HCT116 (cell line): ENCODE measurements at regions not wholly inside any gene's neighbourhood (a gene's known extent, or its start where the extent isn't known, plus 50 kb on each side); places are given as distances from the start of the nearest gene placed in this dataset.

Experiments
- ATAC-seq: fragments of 200-7000 bp; cut with Tn5 transposase; 2 replicates; pipeline ENCODE4 v1.9.1; 2020; ENCODE audit warnings: mild to moderate bottlenecking, moderate library complexity
- BruUV-seq: library from RNA; stranded (reverse); fragments of 400-500 nt; replicated peaks from 2 replicates; lab custom pipeline; 2021; lab: Mats Ljungman, UMichigan
- CTCF ChIA-PET: fragments of 300-600 bp; sonication (Branson Sonifier 250); formaldehyde crosslinking; loops from one replicate; lab custom pipeline; 2021; ENCODE audit warnings: antibody characterized with exemption; lab: Charles Lee
- POLR2A ChIA-PET: fragments of 300-600, 350-600 bp; sonication (Branson Sonifier 250); formaldehyde crosslinking; loops from one replicate; lab custom pipeline; 2021; ENCODE audit warnings: antibody characterized with exemption; lab: Charles Lee
- RAD21 ChIA-PET, 2 experiments: fragments of 300-600 bp; sonication (Branson Sonifier 250); formaldehyde crosslinking; loops; one replicate each; lab custom pipeline; 2023; ENCODE audit warnings: low total read pairs in 2 of 2; ENCODE audit not compliant: uncharacterized antibody in 2 of 2, unreplicated experiment in 2 of 2, low non-redundant PET in 1 of 2; lab: Charles Lee
- DNase-seq: peaks from one replicate; pipeline ENCODE4 v3.0.0-alpha.2; 2010; ENCODE audit warnings: low read depth, low spot score
- H2AFZ ChIP-seq: fragments of 200-600 bp; shearing (Covaris generic), sonication (generic); 2 replicates; pipeline ENCODE4 v1.6.1; 2017; ENCODE audit warnings: low read depth, mixed run types, mixed read lengths, antibody characterized with exemption, low read length; ENCODE audit not compliant: poor library complexity, severe bottlenecking
- H3K27ac ChIP-seq: 2 replicates; pipeline ENCODE4 v1.5.1; 2012; ENCODE audit warnings: low read depth, low read length
- H3K27me3 ChIP-seq: fragments of 200-600 bp; sonication (generic); 2 replicates; pipeline ENCODE4 v1.6.1; 2016; ENCODE audit warnings: mixed run types, low read length, mixed read lengths; ENCODE audit not compliant: insufficient read depth
- H3K36me3 ChIP-seq, 2 experiments: fragments of 200-500 bp in 1 of 2; fragments of 200-600 bp in 1 of 2; sonication (Bioruptor generic) in 1 of 2; sonication (generic) in 1 of 2; 2 replicates each; pipeline versions ENCODE4 v1.5.1 to v1.6.1; 2014 to 2016; ENCODE audit warnings: low read length in 2 of 2, inconsistent platforms in 1 of 2, mixed read lengths in 1 of 2, mixed run types in 1 of 2; ENCODE audit not compliant: insufficient read depth in 2 of 2, control insufficient read depth in 1 of 2
- H3K4me1 ChIP-seq, 2 experiments: fragments of 200-600 bp in 1 of 2; sonication (generic) in 1 of 2; 2 replicates each; pipeline versions ENCODE4 v1.5.1 to v1.6.1; 2012 to 2017; ENCODE audit warnings: low read length in 2 of 2, inconsistent platforms in 1 of 2, mild to moderate bottlenecking in 1 of 2, mixed read lengths in 1 of 2, mixed run types in 1 of 2, moderate library complexity in 1 of 2; ENCODE audit not compliant: insufficient read depth in 2 of 2, control insufficient read depth in 1 of 2
- H3K4me2 ChIP-seq: fragments of 200-600 bp; sonication (generic); 2 replicates; pipeline ENCODE4 v1.6.1; 2017; ENCODE audit warnings: mixed run types, low read length, mixed read lengths
- H3K4me3 ChIP-seq, 2 experiments: fragments of 200-600 bp in 1 of 2; sonication (generic) in 1 of 2; replicated peaks in 1 of 2; 2 replicates each; pipeline ENCODE4 v1.5.1; 2011 to 2016; ENCODE audit warnings: low read length in 2 of 2, control low read depth in 1 of 2, low read depth in 1 of 2, mild to moderate bottlenecking in 1 of 2, mixed read lengths in 1 of 2, mixed run types in 1 of 2
- H3K79me2 ChIP-seq: fragments of 200-600 bp; sonication (generic); 2 replicates; pipeline ENCODE4 v1.6.1; 2017; ENCODE audit warnings: mild to moderate bottlenecking, mixed run types, low read length, moderate library complexity, mixed read lengths; ENCODE audit not compliant: insufficient read depth
- H3K9ac ChIP-seq: fragments of 200-600 bp; sonication (generic); 2 replicates; pipeline ENCODE4 v1.6.1; 2016; ENCODE audit warnings: low read length, mixed read lengths
- H3K9me2 ChIP-seq: fragments of 200-600 bp; sonication (generic), shearing (Covaris generic); 2 replicates; pipeline ENCODE4 v1.6.1; 2017; ENCODE audit warnings: mixed run types, mild to moderate bottlenecking, moderate library complexity; ENCODE audit not compliant: insufficient read depth
- H3K9me3 ChIP-seq, 2 experiments: fragments of 200-500 bp in 1 of 2; fragments of 200-600 bp in 1 of 2; sonication (Bioruptor generic) in 1 of 2; sonication (generic) in 1 of 2; 2 replicates each; pipeline ENCODE4 v1.6.1; 2014 to 2017; ENCODE audit warnings: low read length in 2 of 2, mixed read lengths in 2 of 2, inconsistent platforms in 1 of 2, low read depth in 1 of 2, mild to moderate bottlenecking in 1 of 2, mixed run types in 1 of 2, moderate library complexity in 1 of 2; ENCODE audit not compliant: control insufficient read depth in 1 of 2, insufficient read depth in 1 of 2
- H4K20me1 ChIP-seq: fragments of 200-600 bp; sonication (generic), shearing (Covaris generic); 2 replicates; pipeline ENCODE4 v1.6.1; 2017; ENCODE audit warnings: mixed run types, mild to moderate bottlenecking, moderate library complexity; ENCODE audit not compliant: insufficient read depth
- EGR1 ChIP-seq: IDR thresholded peaks from 2 replicates; pipeline ENCODE4 v1.6.1; 2012; ENCODE audit warnings: low read depth
- ELF1 ChIP-seq: IDR thresholded peaks from 2 replicates; pipeline ENCODE4 v1.6.1; 2012; ENCODE audit warnings: low read depth, borderline replicate concordance
- EZH2phosphoT487 ChIP-seq: fragments of 200-600 bp; IDR thresholded peaks from 2 replicates; pipeline ENCODE4 v1.6.1; 2018; ENCODE audit warnings: antibody characterized with exemption, borderline replicate concordance
- JUND ChIP-seq: IDR thresholded peaks from 2 replicates; pipeline ENCODE4 v1.6.1; 2012
- POLR2A ChIP-seq: IDR thresholded peaks from 2 replicates; pipeline ENCODE4 v1.7.0; 2011; ENCODE audit warnings: borderline replicate concordance; ENCODE audit not compliant: insufficient read depth, insufficient read length; ENCODE audit errors: extremely low read depth
- SIN3A ChIP-seq: IDR thresholded peaks from 2 replicates; pipeline ENCODE4 v1.6.1; 2012; ENCODE audit warnings: low read depth
- SP1 ChIP-seq: IDR thresholded peaks from 2 replicates; pipeline ENCODE4 v1.6.1; 2012; ENCODE audit warnings: low read depth
- SRF ChIP-seq: IDR thresholded peaks from 2 replicates; pipeline ENCODE4 v1.6.1; 2012; ENCODE audit warnings: low read depth
- ZFX ChIP-seq: fragments of 450-650 bp; IDR thresholded peaks from 2 replicates; pipeline ENCODE4 v1.6.1; 2017
- intact Hi-C: fragments of 100-400 bp; cut with micrococcal nuclease; formaldehyde crosslinking; loops from 2 replicates; pipeline ENCODE4 v1.10.0; 2022
- TF ChIP-seq, protein P1 (sequence below): IDR thresholded peaks from 2 replicates; pipeline ENCODE4 v1.6.1; 2012
- TF ChIP-seq, protein P2 (sequence below): IDR thresholded peaks from 2 replicates; pipeline ENCODE4 v1.6.1; 2012
- TF ChIP-seq, protein P3 (sequence below), 3 experiments: fragments of 200-600 bp in 1 of 3; sonication (generic) in 1 of 3; IDR thresholded peaks in 2 of 3; conservative IDR thresholded peaks in 1 of 3; 2 replicates each; pipeline ENCODE4 v1.5.1; 2012 to 2017; ENCODE audit warnings: low read depth in 2 of 3, low read length in 2 of 3, antibody characterized with exemption in 1 of 3, borderline replicate concordance in 1 of 3, control low read depth in 1 of 3, mild to moderate bottlenecking in 1 of 3, mixed read lengths in 1 of 3, mixed run types in 1 of 3, moderate library complexity in 1 of 3; ENCODE audit not compliant: insufficient read depth in 1 of 3

DNA sequence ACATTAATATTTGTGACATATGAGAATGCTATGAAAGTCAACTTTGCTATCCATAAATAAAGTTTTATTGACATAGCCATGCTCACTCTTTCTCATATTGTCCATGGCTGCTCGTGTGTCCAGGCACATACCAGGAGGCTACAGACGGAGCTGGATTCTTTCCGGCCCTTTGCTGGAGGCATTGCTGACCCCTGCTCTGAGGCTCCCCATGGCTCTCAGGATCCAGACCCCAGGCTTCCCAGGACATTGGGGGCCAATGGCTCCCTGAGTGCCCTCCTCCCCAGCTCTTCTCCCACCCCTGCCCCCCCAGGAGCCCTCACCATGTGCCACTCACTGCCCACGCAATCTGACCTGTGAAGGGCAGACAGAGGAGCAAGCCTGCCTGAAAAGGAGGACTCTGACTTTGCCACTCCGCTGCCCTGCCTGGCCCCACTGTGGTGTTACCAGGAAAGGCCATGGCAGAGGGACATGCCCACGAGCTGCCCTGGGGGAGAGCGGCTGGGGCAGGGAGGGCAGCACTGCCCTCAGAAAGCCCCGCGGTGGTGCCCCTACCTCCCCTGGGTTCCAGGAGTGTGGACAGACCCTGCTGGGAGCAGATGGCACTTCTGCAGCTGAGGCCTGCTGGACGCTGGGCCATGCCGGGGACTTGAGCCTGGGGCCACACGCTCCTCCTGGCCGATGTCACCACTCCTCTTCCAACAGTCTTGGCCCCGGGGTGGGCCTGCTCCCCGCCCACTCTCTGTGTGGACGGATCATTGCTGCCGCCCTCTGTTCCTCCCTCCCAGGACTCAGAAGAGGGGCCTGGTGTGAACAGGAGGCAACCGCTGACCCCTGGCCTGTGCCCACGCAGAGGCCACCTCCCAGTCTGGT lies 97.8 kb upstream of the BHLHE23 start:
- no peaks in the 10 kb centered on the region for H3K9me2 ChIP-seq
- DNase-seq (no peak), ATAC-seq (no peak)
- no peaks in the 10 kb centered on the region for H4K20me1 ChIP-seq
- H3K4me3 ChIP-seq = no peak overlapping the region
- H3K9ac ChIP-seq = no peak overlapping the region
- ChIA-PET CTCF (no interaction called here), RAD21 (no interaction called here)
- H3K4me2 ChIP-seq = no peak overlapping the region
- peaks cover 0 to 6% of the 10 kb centered on the region in 2 experiments; a peak in 1 of 4 replicates for H3K9me3 ChIP-seq
- intact Hi-C loops = no loop called here
- no peaks in the 10 kb centered on the region for H3K36me3 ChIP-seq
- no peak overlapping the region for H2AFZ ChIP-seq
- no peak overlapping the region for H3K27ac ChIP-seq
- H3K4me1 ChIP-seq = peaks cover 0 to 15% of the 10 kb centered on the region in 2 experiments; a peak in 2 of 4 replicates
- TF ChIP-seq SIN3A (no peak), ELF1 (no peak)
- TF ChIP-seq, protein P1, sequence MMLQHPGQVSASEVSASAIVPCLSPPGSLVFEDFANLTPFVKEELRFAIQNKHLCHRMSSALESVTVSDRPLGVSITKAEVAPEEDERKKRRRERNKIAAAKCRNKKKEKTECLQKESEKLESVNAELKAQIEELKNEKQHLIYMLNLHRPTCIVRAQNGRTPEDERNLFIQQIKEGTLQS = no peak
- TF ChIP-seq, all 23 proteins: peak for 0
- Histone ChIP-seq H3K27me3 (peaks cover 4% of the 10 kb centered on the region; the same call in 1 of the 2 replicates), H3K79me2 (no peaks in the 10 kb centered on the region)
- POLR2A ChIA-PET = no interaction called here
- BruUV-seq = no TSS peak

DNA sequence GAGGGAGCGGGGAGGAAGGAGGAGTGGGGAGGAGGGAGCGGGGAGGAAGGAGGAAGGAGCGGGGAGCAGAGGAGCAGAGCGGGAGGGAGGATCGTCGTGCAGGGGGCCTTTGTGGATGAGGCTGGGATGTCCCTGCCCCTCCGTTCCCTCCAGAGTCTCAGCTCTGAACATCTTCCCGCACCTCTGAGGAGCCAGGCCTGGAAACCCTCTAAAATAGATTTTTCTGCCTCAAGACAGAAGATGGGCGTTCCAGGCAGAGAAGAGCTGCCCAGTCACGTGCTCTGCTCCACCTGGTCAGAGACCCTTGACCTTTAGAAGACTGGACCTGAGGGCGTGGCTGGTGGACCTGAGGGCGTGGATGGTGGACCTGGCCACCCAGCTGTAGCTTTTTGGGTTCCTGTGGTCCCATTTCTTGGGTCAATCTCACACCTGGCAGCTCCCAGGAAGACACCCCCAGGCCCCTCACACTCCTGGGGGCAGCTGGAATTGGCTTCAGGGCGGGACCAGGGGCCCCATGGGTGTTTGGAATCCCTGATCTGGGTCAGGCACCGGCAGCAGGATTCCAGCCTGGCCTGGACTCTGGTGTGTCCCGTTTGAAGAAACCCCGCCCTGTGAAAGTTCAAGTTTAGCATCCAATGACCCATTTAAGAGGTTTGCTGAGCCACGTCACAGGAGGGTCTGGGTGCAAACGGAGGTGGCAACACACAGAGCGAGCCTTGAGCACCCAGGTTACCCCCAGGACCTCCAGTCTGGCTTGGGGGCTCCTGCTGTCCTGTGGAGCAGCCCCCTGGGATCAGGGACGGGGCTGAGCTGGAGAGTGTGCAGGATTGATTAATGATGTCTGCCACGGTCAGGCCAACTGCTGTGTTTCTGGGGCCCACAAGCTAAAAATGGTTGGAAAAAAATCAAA lies 96.9 kb upstream of the BHLHE23 start:
- BruUV-seq = no TSS peak

More for the DNA sequence above, 96.9 kb upstream of the BHLHE23 start:
- no peak overlapping the region; the same call in 1 of the 2 replicates for H3K4me2 ChIP-seq
- ChIA-PET RAD21 (no interaction called here), CTCF (no interaction called here), POLR2A (no interaction called here)
- ATAC-seq (no peak), DNase-seq (no peak)
- no peaks in the 10 kb centered on the region for H3K36me3 ChIP-seq
- no peak overlapping the region for H2AFZ ChIP-seq
- H3K4me3 ChIP-seq = no peak overlapping the region
- H3K79me2 ChIP-seq = no peaks in the 10 kb centered on the region
- no peak overlapping the region for H3K9ac ChIP-seq
- H3K4me1 ChIP-seq = peaks cover 0 to 15% of the 10 kb centered on the region in 2 experiments; a peak in 2 of 4 replicates
- H3K9me2 ChIP-seq = no peaks in the 10 kb centered on the region
- TF ChIP-seq ELF1 (no peak), SIN3A (no peak), POLR2A (no peak), EZH2phosphoT487 (no peak), SP1 (no peak), EGR1 (no peak), JUND (no peak), SRF (no peak), ZFX (no peak)
- TF ChIP-seq, protein P2, sequence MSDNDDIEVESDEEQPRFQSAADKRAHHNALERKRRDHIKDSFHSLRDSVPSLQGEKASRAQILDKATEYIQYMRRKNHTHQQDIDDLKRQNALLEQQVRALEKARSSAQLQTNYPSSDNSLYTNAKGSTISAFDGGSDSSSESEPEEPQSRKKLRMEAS = no peak
- TF ChIP-seq, protein P3, sequence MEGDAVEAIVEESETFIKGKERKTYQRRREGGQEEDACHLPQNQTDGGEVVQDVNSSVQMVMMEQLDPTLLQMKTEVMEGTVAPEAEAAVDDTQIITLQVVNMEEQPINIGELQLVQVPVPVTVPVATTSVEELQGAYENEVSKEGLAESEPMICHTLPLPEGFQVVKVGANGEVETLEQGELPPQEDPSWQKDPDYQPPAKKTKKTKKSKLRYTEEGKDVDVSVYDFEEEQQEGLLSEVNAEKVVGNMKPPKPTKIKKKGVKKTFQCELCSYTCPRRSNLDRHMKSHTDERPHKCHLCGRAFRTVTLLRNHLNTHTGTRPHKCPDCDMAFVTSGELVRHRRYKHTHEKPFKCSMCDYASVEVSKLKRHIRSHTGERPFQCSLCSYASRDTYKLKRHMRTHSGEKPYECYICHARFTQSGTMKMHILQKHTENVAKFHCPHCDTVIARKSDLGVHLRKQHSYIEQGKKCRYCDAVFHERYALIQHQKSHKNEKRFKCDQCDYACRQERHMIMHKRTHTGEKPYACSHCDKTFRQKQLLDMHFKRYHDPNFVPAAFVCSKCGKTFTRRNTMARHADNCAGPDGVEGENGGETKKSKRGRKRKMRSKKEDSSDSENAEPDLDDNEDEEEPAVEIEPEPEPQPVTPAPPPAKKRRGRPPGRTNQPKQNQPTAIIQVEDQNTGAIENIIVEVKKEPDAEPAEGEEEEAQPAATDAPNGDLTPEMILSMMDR (IDR thresholded peaks at IDR 0.05 in 2 of 3, conservative IDR thresholded peaks at IDR 0.05 in 1 of 3; ENCODE audit: borderline replicate concordance in 1 of 3, insufficient read depth in 1 of 3, low read depth in 2 of 3, low read length in 2 of 3) = no peak
- H3K27me3 ChIP-seq = peaks cover 4% of the 10 kb centered on the region; the same call in 1 of the 2 replicates
- peaks cover 0 to 6% of the 10 kb centered on the region in 2 experiments; a peak in 1 of 4 replicates for H3K9me3 ChIP-seq
- H3K27ac ChIP-seq = no peak overlapping the region
- no peaks in the 10 kb centered on the region for H4K20me1 ChIP-seq
- intact Hi-C loops = no loop called here
